BJ (cell line): ENCODE measurements at regions not wholly inside any gene's neighbourhood (a gene's known extent, or its start where the extent isn't known, plus 50 kb on each side); places are given as distances from the start of the nearest gene placed in this dataset. TPM values are rescaled to one million over a fixed set of nuclear protein-coding genes. Genes with fewer than 3 reads are reported as not detected.
"Not testable (repeated sequence)": the region's sequence is repeated elsewhere in the genome, so short reads cannot be mapped to it uniquely, and the experiment has no call there.

Experiments used
- CTCF ChIA-PET: fragments of 350-600 bp; formaldehyde crosslinking; extraction: SDS; loops from one replicate; lab custom pipeline; 2021; ENCODE audit warnings: antibody characterized with exemption, inconsistent platforms; lab: Yijun Ruan, JAX
- POLR2A ChIA-PET: fragments of 300-600 bp; sonication (Branson Sonifier 250); formaldehyde crosslinking; extraction: SDS; loops from one replicate; lab custom pipeline; 2021; ENCODE audit warnings: antibody characterized with exemption; lab: Charles Lee
- DNase-seq: peaks from one replicate; pipeline ENCODE4 v3.0.0-alpha.2; 2011; ENCODE audit warnings: low read depth
- H3K27me3 ChIP-seq: 2 replicates; pipeline ENCODE4 v1.6.0; 2011; ENCODE audit warnings: low read length; ENCODE audit not compliant: control insufficient read depth, insufficient read depth
- H3K36me3 ChIP-seq: 2 replicates; pipeline ENCODE4 v1.5.1; 2011; ENCODE audit warnings: low read length; ENCODE audit not compliant: control insufficient read depth, insufficient read depth
- H3K4me3 ChIP-seq: 2 replicates; pipeline ENCODE4 v1.5.1; 2011; ENCODE audit warnings: low read depth, mild to moderate bottlenecking, control low read depth, low read length
- small RNA-seq: library from RNA; depleted of rRNA; stranded (forward); fragments of <200 nt; gene quantifications from one replicate; pipeline ENCODE3, GENCODE V24; 2012; ENCODE audit warnings: low replicate concordance, low read depth; ENCODE audit not compliant: insufficient read length
- TF ChIP-seq, protein P1 (sequence below): IDR thresholded peaks from 2 replicates; pipeline ENCODE4 v1.5.1; 2011; ENCODE audit warnings: low read depth, mild to moderate bottlenecking, control low read depth, inconsistent platforms, low read length, moderate library complexity; ENCODE audit not compliant: insufficient read depth

DNA sequence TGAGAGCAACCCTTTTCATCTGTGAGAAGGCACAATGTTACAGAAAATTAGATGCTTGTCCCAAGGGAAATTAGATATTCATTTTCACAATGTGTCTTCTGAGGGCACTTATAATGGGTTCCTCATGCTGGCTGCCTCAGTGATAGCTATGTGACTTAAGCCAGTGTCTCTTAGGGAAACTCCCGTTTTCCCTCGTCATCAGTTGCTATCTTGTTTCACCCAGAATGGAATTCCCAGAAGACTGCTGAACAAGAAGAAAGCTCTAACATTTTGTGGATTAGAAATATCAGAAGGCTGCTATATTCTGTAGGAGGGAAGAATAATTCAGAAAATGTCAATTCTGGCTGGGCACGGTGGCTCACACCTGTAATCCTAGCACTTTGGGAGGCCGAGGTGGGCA lies 67.9 kb upstream of the WDR72 start:
- ChIA-PET CTCF (no interaction called here), POLR2A (no interaction called here)
- Histone ChIP-seq H3K36me3 (no peaks in the 10 kb centered on the region), H3K27me3 (no peaks in the 10 kb centered on the region), H3K4me3 (no peak overlapping the region)
- no peak for DNase-seq
- TF ChIP-seq, protein P1, sequence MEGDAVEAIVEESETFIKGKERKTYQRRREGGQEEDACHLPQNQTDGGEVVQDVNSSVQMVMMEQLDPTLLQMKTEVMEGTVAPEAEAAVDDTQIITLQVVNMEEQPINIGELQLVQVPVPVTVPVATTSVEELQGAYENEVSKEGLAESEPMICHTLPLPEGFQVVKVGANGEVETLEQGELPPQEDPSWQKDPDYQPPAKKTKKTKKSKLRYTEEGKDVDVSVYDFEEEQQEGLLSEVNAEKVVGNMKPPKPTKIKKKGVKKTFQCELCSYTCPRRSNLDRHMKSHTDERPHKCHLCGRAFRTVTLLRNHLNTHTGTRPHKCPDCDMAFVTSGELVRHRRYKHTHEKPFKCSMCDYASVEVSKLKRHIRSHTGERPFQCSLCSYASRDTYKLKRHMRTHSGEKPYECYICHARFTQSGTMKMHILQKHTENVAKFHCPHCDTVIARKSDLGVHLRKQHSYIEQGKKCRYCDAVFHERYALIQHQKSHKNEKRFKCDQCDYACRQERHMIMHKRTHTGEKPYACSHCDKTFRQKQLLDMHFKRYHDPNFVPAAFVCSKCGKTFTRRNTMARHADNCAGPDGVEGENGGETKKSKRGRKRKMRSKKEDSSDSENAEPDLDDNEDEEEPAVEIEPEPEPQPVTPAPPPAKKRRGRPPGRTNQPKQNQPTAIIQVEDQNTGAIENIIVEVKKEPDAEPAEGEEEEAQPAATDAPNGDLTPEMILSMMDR, result no peak

DNA sequence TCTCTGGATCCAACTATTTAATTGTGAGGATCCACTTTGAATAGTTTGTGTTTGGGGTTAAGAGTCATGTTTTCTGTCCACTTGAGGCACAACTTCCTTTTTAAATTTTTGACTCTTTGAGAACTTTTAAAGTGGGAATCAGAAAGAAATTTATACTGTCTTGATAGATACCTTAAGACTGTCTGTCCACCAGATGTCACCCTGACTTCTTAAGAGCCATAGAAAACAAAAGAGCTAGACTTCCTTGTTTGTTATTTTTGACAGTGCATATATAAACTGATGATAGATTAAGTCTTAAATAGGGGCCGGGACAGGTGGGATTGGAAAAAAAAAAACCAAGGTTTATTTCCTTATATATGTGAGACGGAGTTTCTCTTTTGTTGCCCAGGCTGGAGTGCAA lies 52.1 kb upstream of the WDR72 start:
- DNase-seq, result no peak
- no peak overlapping the region for H3K4me3 ChIP-seq
- H3K27me3 ChIP-seq, result no peaks in the 10 kb centered on the region
- CTCF ChIA-PET, result no interaction called here
- POLR2A ChIA-PET, result no interaction called here
- H3K36me3 ChIP-seq, result no peaks in the 10 kb centered on the region
- TF ChIP-seq, protein P1, result no peak

DNA sequence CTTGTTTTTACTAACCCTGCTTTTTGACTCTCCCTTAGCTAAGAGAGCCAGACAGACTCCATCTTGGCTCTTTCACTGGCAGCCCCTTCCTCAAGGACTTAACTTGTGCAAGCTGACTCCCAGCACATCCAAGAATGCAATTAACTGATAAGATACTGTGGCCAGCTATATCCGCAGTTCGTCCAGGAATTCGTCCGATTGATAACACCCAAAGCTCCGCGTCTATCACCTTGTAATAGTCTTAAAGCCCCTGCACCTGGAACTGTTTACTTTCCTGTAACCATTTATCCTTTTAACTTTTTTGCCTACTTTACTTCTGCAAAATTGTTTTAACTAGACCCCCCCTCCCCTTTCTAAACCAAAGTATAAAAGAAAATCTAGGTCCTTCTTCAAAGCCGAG lies 50.8 kb upstream of the WDR72 start:
- DNase-seq, H3K27me3 ChIP-seq, POLR2A ChIA-PET, H3K36me3 ChIP-seq, H3K4me3 ChIP-seq, CTCF ChIA-PET: not testable (repeated sequence)

Small RNA genes in the stretch of these regions (small RNA-seq; reads per million reads assigned to genes)
- not detected for gene AC084759.1
